Lung (tissue), 11 donors: ENCODE measurements at regions not wholly inside any gene's neighbourhood (a gene's known extent, or its start where the extent isn't known, plus 50 kb on each side); places are given as distances from the start of the nearest gene placed in this dataset.
"Not testable (repeated sequence)": the region's sequence is repeated elsewhere in the genome, so short reads cannot be mapped to it uniquely, and the experiment has no call there.

ENCODE experiments used
- ATAC-seq: fragments of 200-7000 bp; cut with Tn5 transposase; one replicate; pipeline ENCODE4 v1.9.1; 2020; ENCODE audit warnings: moderate number of reproducible peaks; ENCODE audit not compliant: insufficient read depth, low FRiP score
- DNase-seq, 3 donors: peaks; one replicate each; pipeline ENCODE4 v3.0.0-alpha.2; 2013 to 2017
- H3K27ac ChIP-seq, 2 donors: one replicate each; pipeline ENCODE4 v1.5.1; 2013; ENCODE audit warnings: mild to moderate bottlenecking in 2 of 2, moderate library complexity in 2 of 2, control low read depth in 1 of 2, inconsistent platforms in 1 of 2, low read depth in 1 of 2, low read length in 1 of 2
- H3K27me3 ChIP-seq, 3 donors: one replicate each; pipeline ENCODE4 v1.5.1; 2013; ENCODE audit warnings: low read length in 2 of 3; ENCODE audit not compliant: control insufficient read depth in 3 of 3, insufficient read depth in 3 of 3
- H3K36me3 ChIP-seq, 4 donors: one replicate each; pipeline ENCODE4 v1.5.1; 2013; ENCODE audit warnings: low read length in 4 of 4, mild to moderate bottlenecking in 1 of 4, moderate library complexity in 1 of 4; ENCODE audit not compliant: control insufficient read depth in 4 of 4, insufficient read depth in 4 of 4
- H3K4me1 ChIP-seq, 5 donors: one replicate each; pipeline ENCODE4 v1.5.1; 2013; ENCODE audit warnings: low read length in 5 of 5, mild to moderate bottlenecking in 2 of 5, moderate library complexity in 1 of 5; ENCODE audit not compliant: control insufficient read depth in 5 of 5, insufficient read depth in 5 of 5
- H3K4me3 ChIP-seq: one replicate; pipeline ENCODE4 v1.5.1; 2013; ENCODE audit warnings: mild to moderate bottlenecking, control low read depth, moderate library complexity
- H3K9ac ChIP-seq, 2 donors: one replicate each; pipeline ENCODE4 v1.5.1; 2013; ENCODE audit warnings: low read length in 2 of 2, control low read depth in 1 of 2; ENCODE audit not compliant: insufficient read depth in 1 of 2
- H3K9me3 ChIP-seq, 4 donors: one replicate each; pipeline ENCODE4 v1.5.1; 2013; ENCODE audit warnings: low read length in 3 of 4, mild to moderate bottlenecking in 1 of 4, moderate library complexity in 1 of 4; ENCODE audit not compliant: control insufficient read depth in 4 of 4, insufficient read depth in 3 of 4
- WGBS, 2 donors: extraction: QIAGEN DNeasy Blood & Tissue Kit; methylation state at CpG; one replicate each; pipeline ENCODE4 v1.1.7; 2013; 5-methylcytosine and 5-hydroxymethylcytosine counted together
- TF ChIP-seq, protein P1 (sequence below): IDR thresholded peaks from 2 replicates; pipeline ENCODE4 v1.5.1; 2012; ENCODE audit warnings: mild to moderate bottlenecking; ENCODE audit errors: control extremely low read depth, extremely low read depth
- donor health status: control.
- donor health status: control.
- donor health status: Bipolar disorder and iron deficiency.
- donor health status: healthy.
- donor health status: DM: yes; HTN: yes; CAD: no.

DNA sequence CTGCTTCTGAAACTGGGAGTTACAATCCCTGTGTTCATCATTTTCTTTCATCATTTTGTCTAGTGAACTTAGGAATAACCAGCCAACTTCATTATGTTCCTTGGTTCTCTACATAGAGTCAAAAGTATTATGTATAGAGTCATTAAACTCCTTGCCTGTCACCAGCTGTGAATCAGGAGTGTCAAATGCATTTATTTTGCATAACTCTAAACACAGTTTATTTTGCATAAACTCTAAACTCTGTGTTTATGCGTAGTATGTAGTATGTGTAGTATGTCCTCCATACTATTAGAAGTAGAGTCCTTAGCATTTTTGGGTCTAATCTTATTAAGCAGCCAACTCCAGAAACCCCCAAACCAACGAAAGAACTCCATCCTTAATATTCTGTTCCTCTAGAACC lies 164.4 kb downstream of the EVA1A start:
- no peak overlapping the region for H3K4me3 ChIP-seq
- no peaks in the 10 kb centered on the region for H3K4me1 ChIP-seq
- H3K9me3 ChIP-seq: peaks cover 0 to 3% (median 0%) of the 10 kb centered on the region in 4 donors
- H3K27me3 ChIP-seq: no peaks in the 10 kb centered on the region
- no peak for DNase-seq
- no peak overlapping the region for H3K9ac ChIP-seq
- ATAC-seq: no peak
- TF ChIP-seq, protein P1, sequence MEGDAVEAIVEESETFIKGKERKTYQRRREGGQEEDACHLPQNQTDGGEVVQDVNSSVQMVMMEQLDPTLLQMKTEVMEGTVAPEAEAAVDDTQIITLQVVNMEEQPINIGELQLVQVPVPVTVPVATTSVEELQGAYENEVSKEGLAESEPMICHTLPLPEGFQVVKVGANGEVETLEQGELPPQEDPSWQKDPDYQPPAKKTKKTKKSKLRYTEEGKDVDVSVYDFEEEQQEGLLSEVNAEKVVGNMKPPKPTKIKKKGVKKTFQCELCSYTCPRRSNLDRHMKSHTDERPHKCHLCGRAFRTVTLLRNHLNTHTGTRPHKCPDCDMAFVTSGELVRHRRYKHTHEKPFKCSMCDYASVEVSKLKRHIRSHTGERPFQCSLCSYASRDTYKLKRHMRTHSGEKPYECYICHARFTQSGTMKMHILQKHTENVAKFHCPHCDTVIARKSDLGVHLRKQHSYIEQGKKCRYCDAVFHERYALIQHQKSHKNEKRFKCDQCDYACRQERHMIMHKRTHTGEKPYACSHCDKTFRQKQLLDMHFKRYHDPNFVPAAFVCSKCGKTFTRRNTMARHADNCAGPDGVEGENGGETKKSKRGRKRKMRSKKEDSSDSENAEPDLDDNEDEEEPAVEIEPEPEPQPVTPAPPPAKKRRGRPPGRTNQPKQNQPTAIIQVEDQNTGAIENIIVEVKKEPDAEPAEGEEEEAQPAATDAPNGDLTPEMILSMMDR: no peak
- no peak overlapping the region for H3K27ac ChIP-seq
- 89 to 91% methylated on average over 2 of the region's 2 CpGs for WGBS, 2 donors
- H3K36me3 ChIP-seq: no peaks in the 10 kb centered on the region

DNA sequence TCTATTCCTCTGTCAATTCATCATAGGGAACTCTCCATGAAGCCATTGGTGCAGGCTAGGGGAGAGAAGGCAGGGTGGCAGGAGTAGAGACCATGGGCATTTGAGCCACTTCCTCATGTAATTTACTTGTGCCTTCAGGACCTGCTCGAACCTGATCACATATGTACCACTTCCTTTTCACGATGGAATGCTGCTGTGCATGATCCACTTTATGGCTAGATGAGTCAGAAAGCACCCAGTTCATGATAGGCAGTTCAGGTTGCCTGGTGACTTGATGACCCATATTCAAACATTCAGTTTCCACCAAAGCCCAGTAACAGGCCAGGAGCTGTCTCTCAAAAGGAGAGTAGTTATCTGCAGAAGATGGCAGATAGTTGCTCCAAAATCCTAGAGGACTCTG lies 166.0 kb downstream of the EVA1A start:
- H3K27me3 ChIP-seq, H3K4me1 ChIP-seq, H3K27ac ChIP-seq, DNase-seq, H3K9me3 ChIP-seq, H3K36me3 ChIP-seq, ATAC-seq, H3K9ac ChIP-seq, H3K4me3 ChIP-seq: not testable (repeated sequence)
- WGBS, 2 donors: 82 to 85% methylated on average over 2 of the region's 2 CpGs

DNA sequence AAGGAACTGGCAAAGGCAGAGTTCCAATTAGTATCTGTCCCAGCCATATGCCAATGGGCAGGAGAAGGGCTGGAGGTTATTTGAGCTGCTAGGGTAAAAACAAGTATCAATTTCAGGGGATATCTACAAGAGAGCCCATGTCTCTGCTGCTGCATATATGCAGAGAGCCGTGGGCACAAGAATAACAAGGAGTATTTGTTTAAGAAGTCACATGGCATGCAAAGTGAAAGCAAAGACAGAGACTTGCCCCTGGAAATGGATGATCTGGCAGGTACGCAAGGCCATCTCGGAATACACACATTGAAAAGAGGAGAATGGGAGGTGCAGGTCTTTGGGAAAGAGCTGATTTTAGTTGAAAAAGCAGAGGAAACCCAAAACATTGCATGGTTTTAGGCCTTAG lies 170.6 kb downstream of the EVA1A start:
- WGBS, 2 donors: 74% methylated on average over 3 of the region's 3 CpGs
- TF ChIP-seq, protein P1: no peak

DNA sequence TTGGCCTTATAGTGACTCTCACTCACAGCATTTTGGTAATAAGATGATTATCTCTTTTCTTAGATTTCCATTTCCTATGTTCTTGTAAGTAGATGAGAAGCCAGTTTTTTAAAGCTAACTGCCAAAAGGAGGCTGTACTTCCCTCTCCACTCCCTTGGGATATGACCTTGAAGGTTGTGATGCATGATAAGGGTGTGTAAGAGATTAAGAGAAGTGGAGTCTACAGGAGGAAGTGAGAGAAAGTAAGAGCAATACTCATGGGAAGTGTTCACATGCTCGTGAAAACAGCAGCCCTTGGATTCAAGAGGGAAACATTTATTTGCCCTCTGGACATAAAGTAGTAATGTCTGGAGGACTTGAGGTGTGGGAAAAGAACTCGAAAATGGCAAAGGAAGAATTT lies 171.5 kb downstream of the EVA1A start:
- Histone ChIP-seq H3K27ac (no peak overlapping the region), H3K4me1 (no peaks in the 10 kb centered on the region), H3K4me3 (no peak overlapping the region), H3K36me3 (no peaks in the 10 kb centered on the region), H3K27me3 (no peaks in the 10 kb centered on the region), H3K9me3 (no peaks in the 10 kb centered on the region), H3K9ac (no peak overlapping the region)
- TF ChIP-seq, protein P1: no peak
- WGBS, 2 donors: 55 to 60% methylated on average over 2 of the region's 2 CpGs
- ATAC-seq (no peak), DNase-seq (no peak)

More for the DNA sequence above, 170.6 kb downstream of the EVA1A start:
- no peak overlapping the region for H3K27ac ChIP-seq
- ATAC-seq (no peak), DNase-seq (no peak)
- no peak overlapping the region for H3K9ac ChIP-seq
- H3K36me3 ChIP-seq: no peaks in the 10 kb centered on the region
- no peaks in the 10 kb centered on the region for H3K9me3 ChIP-seq
- no peaks in the 10 kb centered on the region for H3K4me1 ChIP-seq
- no peak overlapping the region for H3K4me3 ChIP-seq
- H3K27me3 ChIP-seq: no peaks in the 10 kb centered on the region
